Glomerular visceral epithelial cell (primary cell): ENCODE measurements at regions not wholly inside any gene's neighbourhood (a gene's known extent, or its start where the extent isn't known, plus 50 kb on each side); places are given as distances from the start of the nearest gene placed in this dataset.

Experiments used
- DNase-seq: peaks from one replicate; pipeline ENCODE4 v3.0.0-alpha.2; 2016; ENCODE audit errors: extremely low spot score

- DNase-seq: no peak
These were observed 53.2 kb upstream of the AMN1 start for GRCh38 chr12:31781894-31782540.

DNA sequence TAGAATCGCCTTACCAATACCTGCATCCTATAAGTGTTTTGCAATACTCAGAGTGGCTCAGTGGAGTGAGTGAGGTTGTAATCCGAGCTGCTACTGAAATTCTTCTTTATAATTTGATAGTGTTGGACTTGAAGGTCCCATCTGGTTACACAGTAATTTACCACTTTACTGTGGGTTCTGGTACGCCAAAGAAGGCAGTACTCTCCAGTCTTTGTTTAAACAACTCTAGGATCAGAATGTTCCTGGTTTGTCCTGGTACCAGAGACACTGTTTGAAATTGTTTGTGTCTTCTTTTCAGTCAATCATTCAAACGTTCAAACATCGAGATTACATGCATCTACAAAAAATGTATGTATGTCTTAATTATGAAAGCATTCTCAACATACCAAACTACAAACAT is 51.3 kb upstream of the AMN1 start:
- DNase-seq: no peak

- DNase-seq: no peak
These were observed 49.9 kb upstream of the AMN1 start for GRCh38 chr12:31778687-31779086.
